NCI-H2171 treated with DMSO at 0.1 percent for 48 hours (cell line): ENCODE measurements at regions not wholly inside any gene's neighbourhood (a gene's known extent, or its start where the extent isn't known, plus 50 kb on each side); places are given as distances from the start of the nearest gene placed in this dataset.

Source experiments
- DNase-seq: peaks from one replicate; lab custom pipeline; 2025; lab: John Stamatoyannopoulos, UW

- no peak for DNase-seq
These were observed 110.7 kb upstream of the CTSC start for GRCh38 chr11:88448131-88448670.

- no peak for DNase-seq
These were observed 109.7 kb upstream of the CTSC start for GRCh38 chr11:88447281-88447680.

GRCh38 chr11:88439356-88439755, 101.8 kb upstream of the CTSC start:
- DNase-seq = no peak

GRCh38 chr11:88438721-88439120, 101.2 kb upstream of the CTSC start:
- no peak for DNase-seq

GRCh38 chr11:88435415-88435814, 97.9 kb upstream of the CTSC start:
- DNase-seq = peak; percentile 57

- peak; percentile 88 for DNase-seq
These were observed 96.9 kb upstream of the CTSC start for GRCh38 chr11:88434333-88434976.

GRCh38 chr11:88433536-88434230, 96.1 kb upstream of the CTSC start:
- peak; percentile 56 for DNase-seq

GRCh38 chr11:88431675-88432341, 94.3 kb upstream of the CTSC start:
- no peak for DNase-seq

- peak; percentile 49 for DNase-seq
These were observed 91.4 kb upstream of the CTSC start for GRCh38 chr11:88428959-88429358.

GRCh38 chr11:88427719-88428118, 90.2 kb upstream of the CTSC start:
- DNase-seq = no peak

GRCh38 chr11:88424881-88425280, 87.3 kb upstream of the CTSC start:
- DNase-seq = no peak

- no peak for DNase-seq
These were observed 84.0 kb upstream of the CTSC start for GRCh38 chr11:88421530-88421929.

GRCh38 chr11:88420165-88420791, 82.7 kb upstream of the CTSC start:
- DNase-seq = no peak

- no peak for DNase-seq
These were observed 81.0 kb upstream of the CTSC start for GRCh38 chr11:88418508-88418907.

- no peak for DNase-seq
These were observed 78.0 kb upstream of the CTSC start for GRCh38 chr11:88415495-88415894.

GRCh38 chr11:88414981-88415413, 77.5 kb upstream of the CTSC start:
- no peak for DNase-seq

- peak; percentile 7 for DNase-seq
These were observed 76.9 kb upstream of the CTSC start for GRCh38 chr11:88414385-88414861.

- DNase-seq = no peak
These were observed 73.7 kb upstream of the CTSC start for GRCh38 chr11:88411265-88411664.

GRCh38 chr11:88410656-88411055, 73.1 kb upstream of the CTSC start:
- DNase-seq = no peak

GRCh38 chr11:88410056-88410455, 72.5 kb upstream of the CTSC start:
- no peak for DNase-seq

- no peak for DNase-seq
These were observed 69.3 kb upstream of the CTSC start for GRCh38 chr11:88406876-88407275.

- no peak for DNase-seq
These were observed 68.3 kb upstream of the CTSC start for GRCh38 chr11:88405853-88406252.
